ENCODE measurements at regions not wholly inside any gene's neighbourhood (a gene's known extent, or its start where the extent isn't known, plus 50 kb on each side); places are given as distances from the start of the nearest gene placed in this dataset.

- DNase-seq (ENCODE audit: low spot score): no peak
Measured at GRCh38 chr20:40589581-40589980, 99.5 kb downstream of the MAFB start.

GRCh38 chr20:40588891-40589290, 100.1 kb downstream of the MAFB start:
- DNase-seq (ENCODE audit: low spot score): no peak

GRCh38 chr20:40587038-40587437, 102.0 kb downstream of the MAFB start:
- no peak for DNase-seq (ENCODE audit: low spot score)

GRCh38 chr20:40584130-40584809, 104.8 kb downstream of the MAFB start:
- DNase-seq (ENCODE audit: low spot score): no peak

- DNase-seq (ENCODE audit: low spot score): no peak
Measured at GRCh38 chr20:40583636-40584035, 105.4 kb downstream of the MAFB start.

GRCh38 chr20:40583205-40583604, 105.8 kb downstream of the MAFB start:
- DNase-seq (ENCODE audit: low spot score): no peak

- DNase-seq (ENCODE audit: low spot score): no peak
Measured at GRCh38 chr20:40582531-40582930, 106.5 kb downstream of the MAFB start.

- no peak for DNase-seq (ENCODE audit: low spot score)
Measured at GRCh38 chr20:40579701-40580100, 109.3 kb downstream of the MAFB start.

GRCh38 chr20:40578961-40579360, 110.1 kb downstream of the MAFB start:
- DNase-seq (ENCODE audit: low spot score): no peak

- no peak for DNase-seq (ENCODE audit: low spot score)
Measured at GRCh38 chr20:40575851-40576250, 113.2 kb downstream of the MAFB start.

- DNase-seq (ENCODE audit: low spot score): no peak
Measured at GRCh38 chr20:40572251-40572650, 116.8 kb downstream of the MAFB start.

GRCh38 chr20:40571639-40572038, 117.4 kb downstream of the MAFB start:
- no peak for DNase-seq (ENCODE audit: low spot score)

- no peak for DNase-seq (ENCODE audit: low spot score)
Measured at GRCh38 chr20:40568200-40568599, 120.8 kb downstream of the MAFB start.

GRCh38 chr20:40565682-40566040, 123.4 kb downstream of the MAFB start:
- DNase-seq (ENCODE audit: low spot score): no peak

- DNase-seq (ENCODE audit: low spot score): peak; percentile 76
Measured at GRCh38 chr20:40565001-40565681, 123.9 kb downstream of the MAFB start.

- DNase-seq (ENCODE audit: low spot score): peak; percentile 27
Measured at GRCh38 chr20:40563296-40563950, 125.6 kb downstream of the MAFB start.

- DNase-seq (ENCODE audit: low spot score): peak; percentile 58
Measured at GRCh38 chr20:40562031-40562430, 127.0 kb downstream of the MAFB start.

GRCh38 chr20:40561187-40561586, 127.8 kb downstream of the MAFB start:
- DNase-seq (ENCODE audit: low spot score): no peak

GRCh38 chr20:40558212-40558611, 130.8 kb downstream of the MAFB start:
- DNase-seq (ENCODE audit: low spot score): no peak

GRCh38 chr20:40551125-40551530, 137.9 kb downstream of the MAFB start:
- DNase-seq (ENCODE audit: low spot score): no peak

GRCh38 chr20:40547483-40548091, 141.4 kb downstream of the MAFB start:
- no peak for DNase-seq (ENCODE audit: low spot score)

- no peak for DNase-seq (ENCODE audit: low spot score)
Measured at GRCh38 chr20:40545478-40545877, 143.6 kb downstream of the MAFB start.

GRCh38 chr20:40542065-40542464, 147.0 kb downstream of the MAFB start:
- no peak for DNase-seq (ENCODE audit: low spot score)
